ENCODE measurements at regions not wholly inside any gene's neighbourhood (a gene's known extent, or its start where the extent isn't known, plus 50 kb on each side); places are given as distances from the start of the nearest gene placed in this dataset.

DNA sequence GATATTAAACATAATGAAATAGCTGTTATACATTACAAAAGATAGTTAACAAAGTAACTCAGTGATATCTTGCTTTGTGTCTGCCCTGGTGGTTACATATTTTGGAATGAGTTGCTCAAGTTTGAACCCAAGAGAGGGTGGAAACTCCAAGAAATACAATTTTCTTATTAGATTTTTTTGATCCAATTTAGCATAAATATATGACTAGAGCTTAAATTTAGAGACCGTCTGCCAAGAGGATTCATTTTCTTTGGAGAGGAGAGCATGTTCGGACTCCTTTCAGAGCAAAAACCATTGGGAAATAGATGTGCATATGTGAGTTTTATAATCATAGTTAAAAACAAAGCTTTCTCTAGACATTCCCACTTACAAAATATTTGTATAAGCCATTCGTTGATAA lies 353.4 kb downstream of the EPM2A start:
- DNase-seq = no peak

DNA sequence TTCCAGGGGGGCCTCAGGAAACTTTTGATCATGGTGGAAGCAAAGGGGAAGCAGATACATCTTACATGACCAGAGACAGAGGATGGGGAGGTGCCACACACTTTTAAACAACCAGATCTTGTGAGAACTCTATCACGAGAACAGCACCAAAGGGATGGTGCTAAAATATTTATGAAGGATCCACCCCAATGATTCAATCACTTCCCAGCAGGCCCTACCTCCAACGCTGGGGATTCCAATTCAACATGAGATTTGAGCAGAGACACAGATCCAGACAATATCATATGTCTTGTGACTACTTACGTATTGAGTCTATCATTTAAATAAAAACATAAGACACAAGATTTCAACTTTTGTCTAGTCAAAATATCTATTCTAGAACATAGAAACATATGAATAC lies 351.9 kb downstream of the EPM2A start:
- no peak for DNase-seq

DNA sequence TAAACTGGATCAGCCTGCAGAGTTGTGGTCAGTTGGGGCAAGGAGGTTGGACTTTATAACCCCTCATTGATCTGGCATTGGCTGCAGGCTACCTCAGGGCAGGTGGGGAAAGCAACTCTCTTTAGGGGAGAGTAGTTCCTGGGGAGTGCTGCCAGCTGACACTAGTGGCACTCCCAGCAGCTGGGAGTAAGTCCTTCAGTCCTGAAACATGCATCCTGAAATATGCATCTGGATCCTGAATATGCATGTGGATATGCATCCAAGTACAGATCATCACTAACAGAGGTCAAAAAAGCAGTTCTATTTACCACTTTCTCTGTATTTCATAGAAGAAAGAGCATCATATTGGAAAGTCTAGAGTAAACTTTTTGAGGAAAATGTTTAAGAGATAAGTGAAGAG lies 350.8 kb downstream of the EPM2A start:
- no peak for DNase-seq

DNA sequence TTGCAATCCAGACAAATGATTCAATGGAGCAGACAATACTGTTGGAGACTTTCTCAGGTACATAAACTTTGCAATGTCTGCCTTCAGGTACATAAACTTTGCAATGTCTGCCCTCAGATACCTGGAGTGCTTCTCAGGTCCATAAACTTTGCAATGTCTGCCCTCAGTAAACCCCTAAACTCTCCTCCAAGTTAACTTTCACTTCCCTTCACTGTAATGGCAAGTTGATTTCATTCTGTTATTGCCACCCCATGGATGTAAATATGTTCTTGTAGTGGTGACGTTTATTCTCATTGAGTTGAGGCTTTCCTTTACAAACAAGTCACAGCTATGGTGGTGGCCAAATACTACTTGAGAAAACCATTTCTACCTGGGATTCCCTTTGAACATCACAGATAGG lies 338.8 kb downstream of the EPM2A start:
- no peak for DNase-seq

DNA sequence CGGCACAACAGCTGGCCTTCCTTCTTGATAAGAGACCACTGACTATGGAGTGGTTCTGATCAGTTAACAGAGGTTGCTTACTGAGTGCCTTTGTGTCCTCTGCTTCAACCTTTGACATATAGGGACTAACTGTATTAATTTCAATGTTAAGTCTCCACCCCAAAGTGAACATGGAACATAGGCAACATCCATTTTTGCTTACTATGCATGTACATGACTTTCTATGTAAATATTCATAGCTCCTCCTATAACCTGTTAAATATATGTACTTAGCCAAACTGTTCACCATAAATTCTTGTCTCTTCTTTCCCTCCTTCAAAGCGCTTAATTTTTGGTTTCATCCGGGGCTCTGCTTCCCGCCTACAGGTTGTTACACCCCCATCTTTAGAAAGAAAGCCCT lies 334.8 kb downstream of the EPM2A start:
- no peak for DNase-seq

DNA sequence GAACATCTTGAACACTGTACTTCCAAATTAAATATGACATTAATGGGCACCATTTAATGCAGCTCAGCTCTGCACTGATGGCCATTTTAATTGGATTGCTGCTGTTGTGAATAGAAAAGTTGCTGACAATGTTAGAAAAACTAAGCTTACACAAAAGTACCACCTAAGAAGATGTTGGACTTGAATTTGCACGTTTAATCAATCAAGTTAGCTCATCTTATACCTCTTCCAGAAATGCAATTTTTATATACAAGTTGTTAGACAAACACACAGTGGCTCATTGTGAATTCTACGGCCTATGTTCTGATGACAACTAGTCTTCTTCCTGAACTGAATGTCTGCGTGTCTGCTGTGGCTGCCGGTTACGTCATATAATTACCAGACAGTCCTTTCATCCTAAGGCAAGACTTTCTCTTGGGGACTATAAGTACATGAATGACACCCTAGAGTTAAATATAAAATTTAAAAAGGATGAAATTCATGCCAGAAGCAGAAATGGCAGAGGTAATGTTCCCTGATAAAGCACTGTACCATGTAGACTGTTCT lies 330.2 kb downstream of the EPM2A start:
- DNase-seq = no peak

DNA sequence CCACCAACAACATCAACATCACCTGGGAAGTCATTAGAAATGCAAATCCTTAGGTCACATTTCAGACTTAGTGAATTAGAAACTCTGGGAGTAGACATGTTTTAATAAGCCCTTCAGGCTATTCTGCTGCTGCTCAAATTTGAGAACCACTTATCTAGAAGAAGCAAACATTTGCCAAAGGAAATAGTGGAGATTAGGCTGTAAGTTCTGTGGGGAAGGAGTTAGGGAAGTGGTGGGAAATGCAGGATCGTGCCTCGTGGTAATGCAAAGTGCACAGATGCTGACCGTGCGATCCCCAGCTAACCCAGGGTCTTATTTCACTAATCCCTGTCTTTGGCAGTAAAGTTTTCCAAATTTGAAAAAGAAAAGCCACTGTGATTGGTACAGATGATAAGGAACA lies 328.5 kb downstream of the EPM2A start:
- DNase-seq = no peak

DNA sequence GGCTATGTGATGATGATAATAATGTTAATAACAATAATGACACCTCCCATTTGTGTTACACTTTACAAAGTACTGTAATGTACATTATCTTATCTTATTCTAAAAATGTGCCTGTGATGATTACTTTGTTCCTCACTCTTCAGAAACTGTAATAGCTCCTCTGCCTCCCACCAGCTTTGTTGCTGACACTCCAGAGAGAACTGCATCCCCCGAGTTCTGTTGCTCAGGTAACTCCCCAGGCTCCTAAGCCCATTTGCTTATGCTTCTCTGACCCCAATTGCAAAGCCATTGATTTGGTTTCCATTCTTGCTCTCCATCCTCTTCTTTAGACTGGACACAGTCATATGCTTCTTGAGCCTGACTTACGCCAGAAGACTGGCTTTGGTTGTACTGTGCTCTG lies 319.7 kb downstream of the EPM2A start:
- DNase-seq = no peak

DNA sequence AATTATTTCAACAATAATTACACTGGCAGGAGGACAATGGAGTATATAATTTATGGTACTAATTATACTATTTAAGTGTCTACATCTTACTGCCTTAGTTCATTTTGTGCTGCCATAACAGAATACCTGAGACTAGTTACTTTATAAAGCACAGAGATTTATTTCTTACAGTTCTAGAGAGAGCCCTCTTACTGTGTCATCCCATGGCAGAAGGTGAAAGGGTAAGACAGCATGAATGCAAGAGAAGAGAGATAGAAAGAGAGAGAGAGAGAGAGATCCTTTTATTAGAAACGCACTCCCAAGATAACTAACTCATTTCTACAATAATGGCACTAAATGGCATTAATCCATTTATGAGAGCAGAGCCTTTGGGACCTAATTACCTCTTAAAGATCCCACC lies 314.7 kb downstream of the EPM2A start:
- no peak for DNase-seq

DNA sequence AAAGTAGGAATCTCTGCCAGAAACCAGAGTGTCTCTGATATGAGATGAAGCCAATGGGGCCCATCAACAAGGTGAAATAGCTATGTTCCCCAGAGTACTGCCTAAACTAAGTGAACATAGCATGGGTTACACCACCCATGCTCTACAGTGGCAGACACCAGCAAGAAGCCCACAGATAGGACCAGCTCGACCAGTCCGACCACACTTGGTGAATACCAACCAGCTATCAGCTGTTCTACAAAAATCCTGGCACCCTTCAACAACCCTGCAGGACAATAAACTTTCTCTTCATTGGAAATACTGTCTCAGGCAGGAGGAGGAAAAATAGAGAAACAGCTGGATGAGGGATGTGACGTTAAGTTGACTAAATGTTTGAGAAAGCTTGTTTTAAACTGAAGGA lies 311.4 kb downstream of the EPM2A start:
- DNase-seq = no peak

DNA sequence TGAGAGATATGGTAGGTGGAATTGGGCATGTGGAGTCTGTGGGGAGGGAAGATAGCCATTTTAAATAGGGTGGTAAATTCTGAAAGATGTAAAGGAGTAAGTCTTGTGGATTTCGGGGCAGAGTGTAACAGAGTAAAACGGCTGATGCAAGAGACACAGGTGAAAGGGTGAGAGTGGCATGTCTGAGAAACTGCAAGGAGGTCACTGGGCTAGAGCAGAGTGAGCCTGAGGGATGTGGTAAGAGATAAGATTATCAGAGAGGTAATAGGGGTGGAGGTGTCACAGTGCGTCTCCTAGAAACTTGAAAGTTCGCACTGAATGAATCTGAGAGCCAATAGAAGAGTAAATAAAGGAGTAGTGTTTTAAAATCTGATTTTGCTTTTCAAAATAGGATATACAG lies 308.1 kb downstream of the EPM2A start:
- DNase-seq = no peak

DNA sequence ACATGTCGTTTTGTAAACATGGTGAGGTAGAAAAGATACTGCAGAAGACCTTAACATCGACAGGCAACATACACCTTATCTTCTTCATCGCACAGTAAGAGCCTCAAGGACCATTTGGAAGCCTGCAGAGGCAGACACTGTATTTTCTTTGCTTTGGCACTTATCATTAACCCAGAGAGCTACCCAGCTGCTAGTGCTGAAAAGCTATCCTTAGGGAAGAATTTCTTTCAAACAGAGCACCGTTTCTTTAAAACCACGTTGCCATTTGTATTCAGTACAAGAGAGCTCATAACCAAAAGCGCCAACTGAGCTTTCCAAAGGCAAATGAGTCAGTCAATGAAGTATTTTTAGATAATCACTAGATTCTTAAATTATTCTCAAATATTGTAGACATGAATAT lies 306.6 kb downstream of the EPM2A start:
- DNase-seq = no peak

DNA sequence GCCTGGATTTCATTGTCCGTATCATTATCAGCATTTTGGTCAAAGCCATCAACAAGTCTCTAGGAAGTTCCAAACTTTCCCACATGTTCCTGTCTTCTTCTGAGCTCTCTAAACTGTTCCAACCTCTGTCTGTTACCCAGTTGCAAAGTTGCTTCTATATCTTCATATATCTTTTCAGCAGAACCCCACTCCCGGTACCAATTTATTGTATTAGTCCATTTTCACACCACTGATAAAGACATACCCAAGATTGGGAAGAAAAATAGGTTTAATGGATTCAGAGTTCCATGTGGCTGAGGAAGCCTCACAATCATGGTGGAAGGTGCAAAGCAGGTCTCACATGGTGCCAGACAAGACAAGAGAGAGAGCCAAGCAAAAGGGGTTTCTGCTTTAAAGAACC lies 293.2 kb downstream of the EPM2A start:
- DNase-seq = no peak

DNA sequence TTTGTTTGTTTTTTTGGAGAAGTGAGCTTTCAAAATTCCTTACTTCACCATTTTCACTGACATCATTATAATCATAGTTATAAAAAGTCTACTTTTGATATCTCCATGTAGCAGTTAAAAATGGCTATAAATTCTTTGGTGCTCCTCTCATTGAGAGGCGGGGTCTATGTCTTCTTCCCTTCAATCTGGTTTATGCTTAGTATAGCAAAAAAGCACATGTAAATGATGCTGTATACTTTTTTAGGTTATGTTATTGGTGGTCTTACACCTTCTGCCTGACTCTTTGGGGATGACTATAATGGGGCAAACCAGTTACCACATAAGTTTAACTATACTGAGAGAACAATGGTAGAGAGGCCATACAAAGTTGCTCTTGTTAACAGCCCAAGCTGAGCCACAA lies 289.6 kb downstream of the EPM2A start:
- no peak for DNase-seq

DNA sequence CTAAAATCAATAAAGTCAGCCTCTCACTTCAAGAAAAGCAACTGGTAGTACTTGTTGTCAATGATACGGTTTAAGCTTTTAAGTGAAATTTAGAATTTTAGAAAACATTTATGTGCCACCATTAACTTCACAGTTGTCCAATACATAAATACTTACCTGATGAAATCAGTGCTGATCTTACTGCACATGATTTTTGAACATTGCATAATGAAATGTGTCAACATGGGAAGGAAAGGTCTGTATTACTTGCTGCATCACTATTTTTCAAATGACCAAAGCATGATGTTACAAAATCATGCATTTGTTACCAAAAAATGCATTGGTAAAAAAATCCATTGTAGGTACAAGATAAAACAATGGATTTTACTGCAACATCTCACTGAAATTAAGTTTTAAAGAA lies 284.3 kb downstream of the EPM2A start:
- DNase-seq = no peak

DNA sequence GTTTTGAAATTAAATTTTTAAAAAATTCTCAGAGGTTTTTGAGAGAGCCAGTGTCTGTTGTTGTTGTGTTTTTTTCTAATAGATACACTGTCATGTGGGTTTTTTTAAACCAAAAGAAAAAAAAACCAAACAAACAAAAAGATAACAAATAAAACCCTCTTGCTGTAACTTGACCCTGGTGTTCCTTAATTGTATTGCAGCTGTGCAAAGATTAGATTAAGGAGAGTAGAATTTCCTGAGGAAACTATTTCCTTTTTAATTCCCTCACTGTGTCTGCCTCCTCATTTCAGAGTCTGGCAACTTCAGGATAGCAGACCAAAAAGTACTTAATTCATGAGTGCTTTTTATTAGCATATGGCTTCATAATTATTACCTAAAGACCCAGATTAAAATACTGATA lies 281.9 kb downstream of the EPM2A start:
- DNase-seq = no peak

DNA sequence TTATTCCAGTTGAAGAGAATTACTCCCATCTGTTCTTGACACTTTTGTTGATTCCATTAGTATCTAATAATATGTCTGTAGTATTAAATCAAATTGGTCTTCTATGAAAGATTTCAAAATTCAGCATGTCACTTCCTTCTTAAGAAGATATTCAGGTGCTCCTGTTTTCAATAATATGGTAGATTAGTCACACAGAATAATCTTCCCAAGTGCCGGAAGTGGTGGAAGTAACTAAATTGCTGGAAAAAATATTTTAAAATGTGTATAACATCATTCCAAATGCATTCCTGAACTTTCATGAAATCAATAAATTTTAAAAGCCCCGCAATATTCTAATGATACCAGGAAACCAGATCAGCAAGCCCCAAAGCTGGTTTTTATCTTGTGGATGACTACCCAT lies 281.3 kb downstream of the EPM2A start:
- DNase-seq = no peak

DNA sequence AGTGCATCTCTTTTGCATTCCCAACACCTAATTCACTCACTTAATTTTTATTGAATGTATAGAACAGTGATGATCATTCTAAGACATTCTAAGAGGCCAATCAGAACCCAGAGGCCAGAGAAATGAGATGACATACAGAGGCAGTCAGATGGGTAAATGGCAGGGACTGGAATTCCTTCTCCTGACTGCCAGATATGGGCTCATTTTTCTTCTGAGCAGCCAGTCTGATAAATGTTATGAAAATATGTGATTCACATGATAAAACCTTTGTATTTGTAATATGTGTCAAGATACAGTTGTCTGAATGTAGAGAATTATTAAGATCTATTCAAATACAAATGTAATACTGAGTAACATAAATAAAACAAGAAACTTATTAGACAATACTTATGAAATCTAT lies 277.8 kb downstream of the EPM2A start:
- DNase-seq = no peak

DNA sequence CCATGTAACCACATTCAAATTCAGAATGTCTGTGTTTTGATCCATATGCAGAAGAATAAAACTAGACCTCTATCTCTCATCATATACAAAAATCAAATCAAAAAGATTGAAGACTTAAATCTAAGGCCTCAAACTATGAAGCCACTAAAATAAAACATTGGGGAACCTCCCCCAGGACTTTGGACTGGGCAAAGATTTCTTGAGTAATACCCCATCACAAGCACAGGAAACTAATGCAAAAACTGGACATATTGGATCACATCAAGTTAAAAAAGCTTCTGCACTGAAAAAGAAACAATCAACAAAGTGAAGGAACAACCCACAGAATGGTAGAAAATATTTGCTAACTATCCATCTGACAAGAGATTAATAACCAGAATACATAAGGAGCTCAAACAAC lies 266.8 kb downstream of the EPM2A start:
- no peak for DNase-seq

DNA sequence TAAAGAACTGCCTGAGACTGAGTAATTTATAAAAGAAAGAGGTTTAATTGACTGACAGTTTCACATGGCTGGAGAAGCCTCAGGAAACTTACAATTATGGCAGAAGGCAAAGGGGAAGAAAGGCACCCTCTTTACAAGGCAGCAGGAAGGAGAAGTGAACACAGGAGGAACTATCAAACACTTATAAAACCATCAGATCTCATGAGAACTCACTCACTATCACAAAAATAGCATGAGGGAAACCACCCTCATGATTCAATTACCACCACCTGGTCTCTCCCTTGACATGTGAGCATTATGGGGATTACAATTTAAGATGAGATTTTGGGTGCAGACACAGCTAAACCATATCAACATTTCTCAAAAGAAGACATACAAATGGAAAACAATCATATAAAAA lies 266.3 kb downstream of the EPM2A start:
- no peak for DNase-seq

DNA sequence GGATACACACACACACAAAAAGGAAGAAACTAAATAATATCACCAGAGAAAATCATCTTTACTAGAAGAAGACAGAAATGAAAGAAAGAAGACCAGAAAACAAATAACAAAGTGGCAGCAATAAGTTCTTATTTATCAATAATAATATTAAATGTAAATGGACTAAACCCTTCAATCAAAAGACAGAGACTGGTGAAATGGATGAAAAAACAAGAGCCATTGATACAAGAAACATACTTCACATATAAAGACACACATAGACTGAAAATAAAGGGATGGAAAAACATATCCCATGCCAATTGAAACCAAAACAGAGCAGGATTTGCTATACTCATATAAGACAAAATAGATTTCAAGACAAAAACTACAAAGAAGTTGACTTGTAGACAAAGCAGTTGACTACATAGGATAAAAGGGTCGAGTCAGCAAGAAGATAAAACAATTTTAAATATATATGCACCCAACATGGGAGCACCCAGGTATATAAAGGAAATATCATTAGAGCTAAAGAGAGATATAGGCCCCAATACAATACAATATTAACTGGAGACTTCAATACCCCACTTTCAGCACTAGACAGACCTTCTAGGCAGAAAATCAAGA lies 259.4 kb downstream of the EPM2A start:
- DNase-seq = no peak

DNA sequence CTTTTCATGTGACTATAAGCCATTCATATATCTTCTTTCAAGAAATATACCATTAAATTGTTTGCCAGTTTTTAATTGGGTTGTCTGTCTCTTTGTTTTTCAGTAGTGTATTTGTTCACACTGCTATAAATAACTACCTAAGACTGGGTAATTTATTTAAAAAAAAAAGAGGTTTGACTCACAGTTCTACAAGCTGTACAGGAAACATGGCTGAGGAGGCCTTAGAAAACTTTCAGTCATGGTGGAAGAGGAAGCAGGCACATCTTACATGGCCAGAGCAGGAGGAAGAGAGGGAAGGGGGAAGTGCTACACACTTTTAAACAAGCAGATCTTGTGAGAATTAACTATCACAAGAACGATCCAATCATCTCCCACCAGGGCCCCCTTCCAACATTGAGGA lies 255.3 kb downstream of the EPM2A start:
- no peak for DNase-seq

DNA sequence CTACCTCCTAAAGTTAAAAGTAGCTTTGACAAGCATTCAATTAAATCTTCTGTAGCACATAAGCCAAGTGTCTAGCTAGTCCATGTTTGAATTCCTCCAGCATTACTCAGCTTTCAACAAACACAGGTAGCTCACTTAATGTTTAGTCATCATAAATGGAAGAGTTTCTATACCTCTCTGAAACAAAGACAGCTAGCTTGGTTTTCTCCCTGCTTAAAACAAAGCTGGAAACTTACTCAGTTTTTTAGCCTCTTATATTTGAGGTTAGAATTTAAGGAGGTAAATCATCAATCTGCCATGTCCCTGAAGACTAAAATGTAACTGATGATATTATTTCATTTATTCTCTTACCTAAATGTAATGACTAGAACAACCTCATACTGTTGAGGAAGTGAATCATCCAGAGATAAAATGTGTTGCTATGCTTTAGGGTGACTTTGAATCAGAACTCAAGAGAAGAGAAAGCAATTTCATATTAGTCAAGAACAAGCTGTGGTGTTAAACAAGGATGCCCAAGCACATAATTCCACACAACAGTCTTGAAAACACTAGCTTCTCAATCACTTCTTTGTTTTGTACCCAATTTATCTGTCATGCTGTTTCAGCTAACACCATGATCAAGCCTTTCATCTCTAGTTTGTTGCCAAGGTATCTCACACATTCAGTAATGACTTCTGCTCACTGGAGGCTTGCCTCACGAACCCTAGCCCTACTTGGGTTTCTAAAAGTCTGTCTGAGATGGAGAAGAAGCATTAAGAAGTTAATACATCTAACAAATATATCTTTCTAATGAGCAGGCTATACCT lies 251.9 kb downstream of the EPM2A start:
- no peak for DNase-seq

DNA sequence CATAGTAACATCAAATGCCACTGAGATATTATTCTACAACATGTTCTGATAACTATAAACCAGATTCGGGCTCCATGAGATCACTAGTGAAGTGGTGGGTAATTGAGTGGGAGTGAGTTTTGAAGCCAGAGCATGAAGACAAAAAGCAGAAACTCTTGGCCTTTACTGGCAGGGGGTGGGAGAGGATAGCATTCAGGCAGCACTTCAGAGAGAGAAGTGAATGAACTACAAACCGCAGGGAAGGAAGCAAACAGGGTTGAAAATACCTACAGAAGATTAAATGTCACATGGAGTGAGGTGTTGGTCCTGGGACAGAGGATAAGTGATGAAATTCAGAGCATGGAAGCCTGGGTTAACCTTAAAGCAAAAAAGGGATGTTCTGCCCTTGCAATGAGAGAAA lies 250.0 kb downstream of the EPM2A start:
- DNase-seq = no peak

DNA sequence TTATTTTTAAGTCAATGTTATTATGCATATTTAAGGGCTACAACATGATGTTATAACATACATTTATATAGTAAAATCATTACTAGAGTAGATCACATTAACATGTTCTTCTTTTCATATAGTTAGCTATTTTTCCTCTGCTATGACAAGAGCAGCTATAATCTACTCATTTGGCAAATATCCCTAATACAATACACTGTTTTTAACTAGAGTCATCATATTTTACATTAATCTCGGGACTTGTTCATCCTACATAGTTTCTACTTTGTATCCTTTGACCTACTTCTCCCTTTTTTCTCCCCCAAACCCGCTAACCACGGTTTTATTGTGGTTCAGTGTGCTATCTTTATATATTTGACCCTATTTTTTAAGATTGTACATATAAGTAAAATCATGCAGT lies 249.0 kb downstream of the EPM2A start:
- no peak for DNase-seq

Measured in SHP77 treated with DMSO at 0.1 percent for 48 hours (cell line).